GM12892 (cell line): ENCODE measurements at regions not wholly inside any gene's neighbourhood (a gene's known extent, or its start where the extent isn't known, plus 50 kb on each side); places are given as distances from the start of the nearest gene placed in this dataset.

Source experiments
- POLR2A ChIP-seq: IDR thresholded peaks from 2 replicates; pipeline ENCODE4 v1.6.1; 2011; ENCODE audit warnings: low read depth, low read length, control low read depth
- POLR2AphosphoS5 ChIP-seq: IDR thresholded peaks from 2 replicates; pipeline ENCODE4 v1.6.1; 2011; ENCODE audit warnings: low read depth, low read length, control low read depth

- no peak for TF ChIP-seq POLR2AphosphoS5
- no peak for TF ChIP-seq POLR2A
These were observed 1169.4 kb downstream of the BRD1 start for GRCh38 chr22:48658246-48658645.
